ENCODE measurements at regions not wholly inside any gene's neighbourhood (a gene's known extent, or its start where the extent isn't known, plus 50 kb on each side); places are given as distances from the start of the nearest gene placed in this dataset.

- TF ChIP-seq MAFK (IDR thresholded peaks at IDR 0.05; ENCODE audit: low read length) (no peak), EZH2 (IDR thresholded peaks at IDR 0.05; ENCODE audit: borderline replicate concordance, low read depth, low read length) (no peak), HNRNPL (IDR thresholded peaks at IDR 0.05; ENCODE audit: low read depth, low read length) (no peak), ZBTB49 (CRISPR knock-in tag; IDR thresholded peaks at IDR 0.05; ENCODE audit: borderline replicate concordance) (no peak), ETV6 (IDR thresholded peaks at IDR 0.05; ENCODE audit: borderline replicate concordance in 1 of 2, low read depth in 2 of 2, low read length in 1 of 2) (no peak), ETV6 (CRISPR knock-in tag; IDR thresholded peaks at IDR 0.05; ENCODE audit: borderline replicate concordance) (no peak), CCAR2 (IDR thresholded peaks at IDR 0.05; ENCODE audit: low read depth, low read length) (no peak), CEBPG (CRISPR knock-in tag; IDR thresholded peaks at IDR 0.05) (no peak), CEBPG (tag; conservative IDR thresholded peaks at IDR 0.05 in 1 of 2, IDR thresholded peaks at IDR 0.05 in 1 of 2) (no peak), EP300 (IDR thresholded peaks at IDR 0.05; ENCODE audit: low read length) (no peak), CTCF (IDR thresholded peaks at IDR 0.05 in 2 of 3, conservative IDR thresholded peaks at IDR 0.05 in 1 of 3; ENCODE audit: insufficient read depth in 2 of 3, low read depth in 1 of 3, low read length in 3 of 3) (no peak)
- TF ChIP-seq, protein P1, sequence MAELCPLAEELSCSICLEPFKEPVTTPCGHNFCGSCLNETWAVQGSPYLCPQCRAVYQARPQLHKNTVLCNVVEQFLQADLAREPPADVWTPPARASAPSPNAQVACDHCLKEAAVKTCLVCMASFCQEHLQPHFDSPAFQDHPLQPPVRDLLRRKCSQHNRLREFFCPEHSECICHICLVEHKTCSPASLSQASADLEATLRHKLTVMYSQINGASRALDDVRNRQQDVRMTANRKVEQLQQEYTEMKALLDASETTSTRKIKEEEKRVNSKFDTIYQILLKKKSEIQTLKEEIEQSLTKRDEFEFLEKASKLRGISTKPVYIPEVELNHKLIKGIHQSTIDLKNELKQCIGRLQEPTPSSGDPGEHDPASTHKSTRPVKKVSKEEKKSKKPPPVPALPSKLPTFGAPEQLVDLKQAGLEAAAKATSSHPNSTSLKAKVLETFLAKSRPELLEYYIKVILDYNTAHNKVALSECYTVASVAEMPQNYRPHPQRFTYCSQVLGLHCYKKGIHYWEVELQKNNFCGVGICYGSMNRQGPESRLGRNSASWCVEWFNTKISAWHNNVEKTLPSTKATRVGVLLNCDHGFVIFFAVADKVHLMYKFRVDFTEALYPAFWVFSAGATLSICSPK (IDR thresholded peaks at IDR 0.05; ENCODE audit: borderline replicate concordance), result no peak
- TF ChIP-seq, protein P2, sequence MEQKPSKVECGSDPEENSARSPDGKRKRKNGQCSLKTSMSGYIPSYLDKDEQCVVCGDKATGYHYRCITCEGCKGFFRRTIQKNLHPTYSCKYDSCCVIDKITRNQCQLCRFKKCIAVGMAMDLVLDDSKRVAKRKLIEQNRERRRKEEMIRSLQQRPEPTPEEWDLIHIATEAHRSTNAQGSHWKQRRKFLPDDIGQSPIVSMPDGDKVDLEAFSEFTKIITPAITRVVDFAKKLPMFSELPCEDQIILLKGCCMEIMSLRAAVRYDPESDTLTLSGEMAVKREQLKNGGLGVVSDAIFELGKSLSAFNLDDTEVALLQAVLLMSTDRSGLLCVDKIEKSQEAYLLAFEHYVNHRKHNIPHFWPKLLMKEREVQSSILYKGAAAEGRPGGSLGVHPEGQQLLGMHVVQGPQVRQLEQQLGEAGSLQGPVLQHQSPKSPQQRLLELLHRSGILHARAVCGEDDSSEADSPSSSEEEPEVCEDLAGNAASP (IDR thresholded peaks at IDR 0.05), result no peak
These were observed 114.6 kb upstream of the THUMPD2 start for GRCh38 chr2:39893616-39894015.
